ENCODE measurements at regions not wholly inside any gene's neighbourhood (a gene's known extent, or its start where the extent isn't known, plus 50 kb on each side); places are given as distances from the start of the nearest gene placed in this dataset.
"Not testable (repeated sequence)": the region's sequence is repeated elsewhere in the genome, so short reads cannot be mapped to it uniquely, and the experiment has no call there.

- in situ Hi-C loops (cut with HindIII; ENCODE audit: low sequenced_read_pairs): no loop called here
Measured at GRCh38 chr6:122145741-122146240, 253.7 kb upstream of the HSF2 start.

DNA sequence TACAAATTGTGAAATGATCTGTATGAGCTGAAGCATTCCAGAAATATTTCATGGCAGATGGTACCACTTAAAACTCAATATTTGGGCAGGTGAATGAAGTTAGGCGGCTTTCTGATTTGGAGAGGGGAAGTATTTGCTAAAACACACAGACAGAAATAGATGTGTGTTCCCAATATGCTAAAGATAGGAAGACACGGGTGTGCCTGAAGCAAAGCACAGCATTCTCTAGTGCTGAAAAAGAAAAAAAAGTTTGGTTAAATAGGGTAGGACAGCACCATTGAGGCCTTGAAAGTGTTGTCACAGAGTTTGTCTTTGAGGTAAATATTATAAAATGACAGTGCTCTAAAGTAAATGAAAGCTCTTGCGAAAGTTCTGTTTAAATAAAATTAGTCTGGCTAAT lies 252.2 kb upstream of the HSF2 start:
- in situ Hi-C loops (cut with HindIII; ENCODE audit: low sequenced_read_pairs): no loop called here

- in situ Hi-C loops (cut with HindIII; ENCODE audit: low sequenced_read_pairs): no loop called here
Measured at GRCh38 chr6:122151066-122151465, 248.4 kb upstream of the HSF2 start.

DNA sequence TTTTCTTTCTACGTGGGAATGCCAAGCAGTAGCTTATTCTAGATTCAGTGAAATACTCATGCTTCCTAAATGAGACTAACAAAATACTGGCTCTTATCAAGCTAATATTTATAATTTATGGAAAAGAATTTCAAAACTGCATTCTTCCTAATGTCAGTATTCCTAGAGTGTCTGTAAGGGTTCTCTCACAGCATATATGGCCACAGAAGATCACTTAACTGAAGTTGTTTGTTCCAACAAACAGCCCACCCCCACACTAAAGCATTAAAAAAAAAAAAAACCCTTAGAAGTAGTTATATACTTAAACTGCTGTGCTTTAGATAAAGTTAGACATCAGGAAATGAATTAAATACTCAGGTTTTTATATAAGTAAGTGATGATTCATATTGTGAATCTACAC lies 247.7 kb upstream of the HSF2 start:
- in situ Hi-C loops (cut with HindIII; ENCODE audit: low sequenced_read_pairs): no loop called here

DNA sequence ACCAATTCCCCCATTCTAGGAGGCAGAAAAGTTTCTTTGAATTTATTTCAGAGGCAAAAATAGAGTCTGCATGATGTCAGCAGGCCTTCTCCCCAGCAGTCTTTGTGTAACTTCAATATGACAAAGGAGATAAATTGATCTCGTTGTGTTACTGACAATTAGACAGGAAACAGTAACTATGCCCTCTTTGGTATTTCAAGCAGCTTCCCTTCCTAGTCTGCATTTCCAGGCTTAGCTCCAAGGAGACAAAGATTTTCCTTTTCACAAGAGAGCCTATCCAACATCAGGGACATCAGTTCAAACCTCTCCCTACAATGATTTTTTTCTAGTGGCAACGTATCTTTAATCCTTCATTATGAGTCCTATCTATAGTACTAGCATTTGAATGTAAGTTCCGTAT lies 245.9 kb upstream of the HSF2 start:
- in situ Hi-C loops (cut with HindIII; ENCODE audit: low sequenced_read_pairs): no loop called here

DNA sequence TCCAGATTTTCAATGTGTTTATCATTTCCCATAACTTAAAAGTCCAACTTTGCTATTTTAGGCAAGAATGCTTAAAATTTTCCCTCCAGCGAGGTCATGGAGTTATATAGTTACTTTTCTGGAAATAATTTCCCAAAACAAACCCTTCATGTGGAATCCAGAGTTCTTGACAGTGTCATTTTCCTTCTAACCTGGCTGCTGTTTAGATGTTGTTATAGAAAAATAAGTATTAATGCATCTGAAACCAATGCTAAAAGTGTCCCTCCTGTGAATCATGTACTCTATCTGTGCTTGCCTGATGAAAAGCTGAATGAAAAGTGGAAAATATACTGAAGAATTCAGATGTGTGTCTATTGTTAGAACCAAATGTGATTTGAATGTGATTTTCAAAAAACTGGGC lies 245.3 kb upstream of the HSF2 start:
- in situ Hi-C loops (cut with HindIII; ENCODE audit: low sequenced_read_pairs): no loop called here

DNA sequence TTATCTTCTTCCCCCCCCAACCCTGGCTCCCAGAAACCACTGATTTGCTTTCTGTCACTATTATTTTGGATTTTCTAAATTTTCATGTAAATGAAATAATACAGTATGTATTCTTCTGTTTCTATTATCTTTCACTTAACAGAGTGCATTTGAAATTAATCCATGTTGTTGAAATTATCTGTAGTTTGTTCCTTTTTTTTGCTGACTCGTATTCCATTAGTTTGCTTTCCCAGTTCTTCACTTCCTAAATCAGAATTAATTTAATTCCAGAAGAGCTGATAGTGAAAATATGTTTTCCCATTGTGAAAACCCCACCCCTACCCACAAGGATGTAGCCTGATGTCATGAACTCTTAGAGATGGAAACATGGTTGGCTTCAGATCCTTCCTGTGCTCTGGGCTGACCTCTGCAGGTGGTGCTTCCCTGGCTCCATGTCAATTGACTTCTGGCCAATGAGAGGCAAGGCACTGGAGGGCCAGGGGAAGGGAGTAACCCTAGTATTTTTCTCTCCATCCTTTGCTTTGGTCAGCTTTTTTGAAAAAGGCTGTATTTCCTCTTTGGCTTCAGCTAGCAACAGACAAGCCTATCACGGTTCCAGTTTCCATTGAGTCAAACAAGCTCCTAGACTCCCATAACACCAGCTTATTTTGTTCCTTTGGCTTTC lies 244.4 kb upstream of the HSF2 start:
- in situ Hi-C loops (cut with HindIII; ENCODE audit: low sequenced_read_pairs): no loop called here

DNA sequence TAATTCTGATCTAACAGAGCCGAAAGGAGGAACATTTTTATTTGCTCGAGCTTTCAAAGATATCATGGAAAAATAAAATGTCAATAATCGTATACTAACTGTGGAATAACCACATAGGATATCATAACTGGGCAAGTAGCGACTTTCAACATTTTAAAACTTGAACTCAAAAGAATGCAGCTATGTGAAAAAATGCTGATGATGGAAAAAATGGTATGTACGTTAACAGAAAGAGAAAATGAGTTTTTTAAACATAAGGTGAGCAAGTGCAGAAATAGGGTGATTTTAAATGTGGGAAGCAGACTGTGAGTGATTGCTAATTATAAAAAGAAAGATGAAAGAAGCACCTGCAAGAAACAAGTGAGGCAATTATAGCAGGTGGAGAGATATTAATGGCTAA lies 238.3 kb upstream of the HSF2 start:
- in situ Hi-C loops (cut with HindIII; ENCODE audit: low sequenced_read_pairs): no loop called here

DNA sequence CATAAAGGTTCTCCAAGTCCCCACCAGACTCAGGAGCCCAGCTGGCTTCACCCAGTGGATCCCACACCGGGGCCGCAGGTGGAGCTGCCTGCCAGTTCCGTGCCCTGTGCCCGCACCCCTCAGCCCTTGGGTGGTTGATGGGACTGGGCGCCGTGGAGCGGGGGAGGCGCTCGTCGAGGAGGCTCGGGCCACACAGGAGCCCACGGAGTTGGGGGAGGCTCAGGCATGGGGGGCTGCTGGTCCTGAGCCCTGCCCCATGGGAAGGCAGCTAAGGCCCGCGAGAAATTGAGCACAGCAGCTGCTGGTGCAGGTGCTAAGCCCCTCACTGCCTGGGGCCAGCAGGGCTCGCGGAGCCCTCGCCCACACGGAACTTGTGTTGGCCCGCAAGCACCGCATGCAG lies 234.4 kb upstream of the HSF2 start:
- in situ Hi-C loops (cut with HindIII; ENCODE audit: low sequenced_read_pairs): no loop called here

- in situ Hi-C loops (cut with HindIII; ENCODE audit: low sequenced_read_pairs): no loop called here
Measured at GRCh38 chr6:122170274-122170673, 229.2 kb upstream of the HSF2 start.

DNA sequence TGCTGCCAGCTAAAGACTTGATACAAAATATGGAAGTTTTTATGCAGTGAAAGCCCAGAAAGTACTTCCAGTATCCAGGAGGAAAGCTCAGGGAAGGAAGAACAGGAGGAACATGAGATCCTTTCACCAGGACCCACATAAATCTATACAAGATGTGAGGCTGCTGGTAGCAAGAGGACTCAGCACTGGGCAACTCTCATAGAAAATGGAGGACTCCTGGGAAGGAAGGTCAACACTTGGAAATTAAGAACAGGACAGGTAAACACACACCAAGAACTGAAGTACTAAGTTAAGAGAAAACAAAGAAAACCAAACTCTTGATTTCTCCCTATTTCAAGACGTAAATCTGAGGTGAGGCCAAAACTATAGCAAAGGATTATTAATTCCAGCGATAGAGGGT lies 220.5 kb upstream of the HSF2 start:
- in situ Hi-C loops (cut with HindIII; ENCODE audit: low sequenced_read_pairs): no loop called here

DNA sequence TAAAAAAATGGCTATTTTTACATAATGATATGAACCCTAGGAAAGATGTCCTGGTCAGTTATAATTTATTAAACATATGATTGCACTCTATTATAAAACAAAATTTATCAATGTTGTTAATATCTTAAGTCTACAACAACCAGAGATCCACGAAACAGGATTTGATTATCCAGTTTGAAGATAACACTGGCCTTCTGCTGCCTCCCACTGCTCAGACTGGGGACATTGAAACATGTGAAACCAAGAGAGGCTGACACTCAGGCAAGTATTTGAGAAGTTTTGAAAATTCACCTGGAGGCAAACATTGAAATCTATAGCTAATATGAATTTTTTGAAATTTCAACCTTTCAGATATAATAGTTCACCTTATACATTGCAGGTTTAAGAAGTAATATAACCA lies 219.3 kb upstream of the HSF2 start:
- in situ Hi-C loops (cut with HindIII; ENCODE audit: low sequenced_read_pairs): no loop called here

GRCh38 chr6:122182061-122182460 lies 217.4 kb upstream of the HSF2 start:
- in situ Hi-C loops (cut with HindIII; ENCODE audit: low sequenced_read_pairs): no loop called here

GRCh38 chr6:122184401-122184827 lies 215.0 kb upstream of the HSF2 start:
- in situ Hi-C loops (cut with HindIII; ENCODE audit: low sequenced_read_pairs): no loop called here

GRCh38 chr6:122185458-122185857 lies 214.0 kb upstream of the HSF2 start:
- in situ Hi-C loops (cut with HindIII; ENCODE audit: low sequenced_read_pairs): not testable (repeated sequence)

GRCh38 chr6:122187186-122187585 lies 212.3 kb upstream of the HSF2 start:
- in situ Hi-C loops (cut with HindIII; ENCODE audit: low sequenced_read_pairs): no loop called here

DNA sequence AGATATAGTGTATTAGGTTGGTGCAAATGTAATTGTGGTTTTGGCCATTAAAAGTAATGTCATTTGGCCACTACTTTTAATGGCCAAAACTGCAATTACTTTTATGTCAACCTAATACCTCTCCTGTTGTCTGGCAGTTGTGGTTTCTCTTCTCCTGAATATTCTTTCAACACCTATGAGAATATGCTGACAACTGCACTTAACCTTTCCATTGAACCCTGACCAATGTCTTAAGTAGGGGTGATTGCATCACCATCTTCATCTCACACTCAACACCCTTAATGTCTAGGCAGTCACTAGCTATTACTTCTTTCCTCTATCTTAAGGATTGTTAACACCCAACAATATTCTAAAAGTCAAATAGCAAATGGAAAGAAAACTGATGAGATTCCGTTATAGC lies 200.5 kb upstream of the HSF2 start:
- in situ Hi-C loops (cut with HindIII; ENCODE audit: low sequenced_read_pairs): no loop called here

DNA sequence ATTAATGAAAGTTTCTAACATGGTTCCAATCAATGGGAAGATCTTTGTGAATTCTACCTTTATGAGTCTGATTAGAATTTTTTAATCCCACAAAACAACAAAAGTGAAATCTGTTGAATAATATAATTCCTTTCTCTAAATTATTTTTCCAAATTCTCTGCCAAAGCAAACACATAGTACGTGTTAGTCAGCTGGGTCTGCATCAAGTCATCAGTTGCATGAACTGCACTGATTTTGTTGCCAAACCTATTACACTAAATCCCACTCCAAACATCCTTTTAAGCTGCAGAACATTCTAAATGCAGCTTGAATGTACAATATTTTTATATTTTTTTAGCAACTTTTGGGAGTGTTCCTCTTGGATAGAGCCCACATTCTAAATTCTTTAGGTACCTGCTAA lies 199.0 kb upstream of the HSF2 start:
- in situ Hi-C loops (cut with HindIII; ENCODE audit: low sequenced_read_pairs): no loop called here

- in situ Hi-C loops (cut with HindIII; ENCODE audit: low sequenced_read_pairs): no loop called here
Measured at GRCh38 chr6:122202576-122203137, 196.8 kb upstream of the HSF2 start.

- in situ Hi-C loops (cut with HindIII; ENCODE audit: low sequenced_read_pairs): no loop called here
Measured at GRCh38 chr6:122207061-122207460, 192.4 kb upstream of the HSF2 start.

GRCh38 chr6:122207794-122208193 lies 191.7 kb upstream of the HSF2 start:
- in situ Hi-C loops (cut with HindIII; ENCODE audit: low sequenced_read_pairs): no loop called here

GRCh38 chr6:122214605-122215318 lies 184.7 kb upstream of the HSF2 start:
- in situ Hi-C loops (cut with HindIII; ENCODE audit: low sequenced_read_pairs): no loop called here

Measured in DLD1 (cell line).